HG03025 (cell line): ENCODE measurements at regions not wholly inside any gene's neighbourhood (a gene's known extent, or its start where the extent isn't known, plus 50 kb on each side); places are given as distances from the start of the nearest gene placed in this dataset.
"Not testable (repeated sequence)": the region's sequence is repeated elsewhere in the genome, so short reads cannot be mapped to it uniquely, and the experiment has no call there.

Experiments
- ATAC-seq: cut with Tn5 transposase; IDR thresholded peaks from one replicate; pipeline ENCODE4 v1.9.1; 2021; ENCODE audit warnings: mild to moderate bottlenecking, moderate library complexity; ENCODE audit not compliant: unreplicated experiment, low FRiP score

- peak; percentile 60 for ATAC-seq
Measured at GRCh38 chr2:143936848-143937722, 582.8 kb downstream of the ZEB2 start.

- no peak for ATAC-seq
Measured at GRCh38 chr2:143936538-143936847, 583.4 kb downstream of the ZEB2 start.

DNA sequence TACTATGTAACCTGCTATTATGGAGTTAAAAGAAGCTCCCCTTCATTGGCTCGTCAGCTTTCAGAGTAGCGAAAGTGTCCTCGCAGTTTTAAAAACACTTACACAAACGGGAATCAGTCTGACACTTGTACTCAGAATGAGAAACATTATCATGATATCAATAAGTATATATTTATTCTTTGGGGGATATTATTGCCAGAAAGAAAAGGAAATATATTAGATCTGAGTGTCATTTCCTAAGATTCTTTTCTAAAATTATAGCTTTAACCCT lies 584.5 kb downstream of the ZEB2 start:
- ATAC-seq, result no peak

GRCh38 chr2:143934626-143935481 lies 585.1 kb downstream of the ZEB2 start:
- ATAC-seq, result no peak

DNA sequence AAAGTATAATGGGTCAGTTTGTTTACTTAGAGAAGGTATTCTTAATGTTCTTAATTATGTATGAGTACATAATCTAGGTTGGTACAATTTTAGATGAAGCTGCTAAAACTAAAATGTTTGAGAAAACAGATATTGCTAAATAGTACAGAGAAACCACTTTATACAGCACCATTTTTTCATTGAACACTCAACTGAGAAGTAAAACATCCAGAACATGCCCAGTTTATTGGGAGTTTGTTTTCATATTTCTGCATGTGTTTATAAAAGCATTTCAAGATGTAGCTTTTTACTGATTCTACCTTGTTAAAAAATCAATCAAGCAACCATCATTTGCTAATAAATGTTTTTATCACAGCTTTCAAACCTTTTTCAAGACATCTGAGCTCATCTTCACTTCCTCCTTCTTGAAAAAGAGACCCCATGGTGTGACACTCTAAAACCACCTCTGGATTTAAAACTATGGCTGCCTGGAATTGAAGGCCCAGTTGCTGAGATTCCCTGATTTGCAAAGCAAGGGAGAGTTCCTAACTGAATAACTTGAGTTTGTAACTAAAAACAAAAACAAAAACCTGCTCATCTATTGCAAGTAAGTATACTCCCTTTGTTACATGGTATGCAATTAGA lies 585.9 kb downstream of the ZEB2 start:
- ATAC-seq, result no peak

DNA sequence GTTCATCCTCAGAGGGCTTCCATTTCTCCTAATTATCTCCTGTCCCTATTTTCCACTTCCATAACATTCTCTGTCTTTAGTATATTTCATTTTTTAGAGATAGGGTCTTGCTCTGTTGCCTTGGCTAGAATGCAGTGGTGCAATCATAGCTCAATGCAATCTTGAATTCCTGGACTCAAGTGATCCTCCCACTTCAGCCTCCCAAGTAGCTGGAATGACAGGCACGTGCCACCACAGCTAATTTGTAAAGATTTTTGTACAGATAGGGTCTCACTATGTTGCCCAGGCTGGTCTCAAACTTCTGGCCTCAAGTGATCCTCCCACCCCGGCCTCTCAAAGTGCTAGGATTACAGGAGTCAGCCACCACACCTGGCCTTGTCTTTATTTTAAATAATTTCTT lies 589.0 kb downstream of the ZEB2 start:
- ATAC-seq, result no peak

- no peak for ATAC-seq
Measured at GRCh38 chr2:143928613-143929012, 591.3 kb downstream of the ZEB2 start.

DNA sequence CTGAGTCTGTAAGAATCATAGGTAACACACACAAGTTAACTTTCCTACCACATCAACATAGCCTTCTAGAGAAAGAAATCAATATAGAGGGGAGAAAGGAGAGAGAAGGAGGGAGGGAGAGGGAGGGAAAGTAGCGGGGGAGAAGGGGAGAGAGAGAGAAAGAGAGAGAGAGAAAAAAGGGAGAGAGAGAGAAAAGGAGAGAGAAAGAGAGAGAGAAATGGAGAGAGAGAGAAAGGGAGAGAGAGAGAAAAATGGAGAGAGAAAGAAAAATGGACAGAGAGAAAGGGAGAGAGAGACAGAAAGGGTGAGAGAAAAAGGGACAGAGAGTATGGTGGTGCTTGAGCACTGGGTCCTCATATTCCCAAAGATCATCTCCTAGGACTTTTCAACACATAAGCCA lies 591.7 kb downstream of the ZEB2 start:
- no peak for ATAC-seq

- no peak for ATAC-seq
Measured at GRCh38 chr2:143926736-143927135, 593.2 kb downstream of the ZEB2 start.

- not testable (repeated sequence) for ATAC-seq
Measured at GRCh38 chr2:143922261-143922830, 597.6 kb downstream of the ZEB2 start.

DNA sequence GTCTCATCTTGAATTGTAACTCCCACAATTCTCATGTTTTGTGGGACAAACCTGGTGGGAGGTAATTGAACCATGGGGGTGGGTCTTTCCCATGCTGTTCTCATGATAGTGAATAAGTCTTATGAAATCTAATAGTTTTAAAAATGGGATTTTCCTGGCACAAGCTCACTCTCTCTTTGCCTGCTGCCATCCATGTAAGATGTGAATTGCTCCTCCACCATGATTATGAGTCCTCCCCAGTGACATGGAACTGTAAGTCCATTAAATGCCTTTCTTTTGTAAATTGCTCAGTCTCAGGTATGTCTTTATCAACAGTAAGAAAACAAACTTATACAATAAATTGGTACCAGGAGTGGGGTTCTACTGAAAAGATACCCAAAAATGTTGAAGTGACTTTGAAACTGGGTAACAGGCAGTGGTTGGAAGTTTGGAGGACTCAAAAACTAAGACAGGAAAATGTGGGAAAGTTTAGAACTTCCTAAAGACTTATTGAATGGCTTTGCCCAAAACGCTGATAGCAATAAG lies 601.4 kb downstream of the ZEB2 start:
- ATAC-seq, result no peak

- ATAC-seq, result no peak
Measured at GRCh38 chr2:143916781-143917180, 603.1 kb downstream of the ZEB2 start.

DNA sequence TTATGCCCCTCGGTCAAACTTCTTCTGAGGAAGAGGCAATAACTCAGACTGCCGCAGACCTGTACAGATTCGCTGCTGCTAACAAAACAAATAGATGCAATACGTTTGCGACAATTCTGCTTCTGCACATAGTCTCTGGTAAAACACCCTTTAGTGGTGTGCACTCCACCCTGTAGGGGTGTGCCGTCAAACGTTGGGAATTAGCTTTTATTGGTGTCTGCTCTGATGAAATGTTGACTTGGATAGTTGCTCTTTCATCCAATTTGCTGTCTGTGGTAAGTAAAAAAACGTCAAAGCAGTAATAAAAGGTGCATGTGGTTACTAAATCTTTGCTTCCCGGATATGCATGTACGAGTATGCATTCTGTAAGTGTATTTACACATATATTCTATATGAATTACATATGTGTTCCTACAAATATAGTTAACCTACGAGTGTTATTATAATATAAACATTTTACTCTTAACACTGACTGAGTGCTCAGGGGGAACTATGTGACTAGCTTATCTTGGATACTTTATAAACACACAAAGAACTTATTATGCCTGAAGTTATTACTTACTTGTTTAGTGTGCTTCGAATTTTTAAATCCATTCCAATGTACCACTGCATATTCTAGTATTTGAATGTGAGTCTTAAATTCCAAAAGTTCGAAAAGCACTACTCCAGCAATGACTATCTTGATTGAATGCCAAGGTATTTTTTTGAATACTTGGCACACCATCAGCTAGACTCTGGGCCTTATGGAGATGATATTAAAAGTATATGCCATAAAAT lies 610.2 kb downstream of the ZEB2 start:
- ATAC-seq, result no peak

GRCh38 chr2:143908843-143909242 lies 611.1 kb downstream of the ZEB2 start:
- no peak for ATAC-seq

GRCh38 chr2:143907801-143908200 lies 612.1 kb downstream of the ZEB2 start:
- no peak for ATAC-seq

GRCh38 chr2:143906850-143907249 lies 613.1 kb downstream of the ZEB2 start:
- no peak for ATAC-seq

DNA sequence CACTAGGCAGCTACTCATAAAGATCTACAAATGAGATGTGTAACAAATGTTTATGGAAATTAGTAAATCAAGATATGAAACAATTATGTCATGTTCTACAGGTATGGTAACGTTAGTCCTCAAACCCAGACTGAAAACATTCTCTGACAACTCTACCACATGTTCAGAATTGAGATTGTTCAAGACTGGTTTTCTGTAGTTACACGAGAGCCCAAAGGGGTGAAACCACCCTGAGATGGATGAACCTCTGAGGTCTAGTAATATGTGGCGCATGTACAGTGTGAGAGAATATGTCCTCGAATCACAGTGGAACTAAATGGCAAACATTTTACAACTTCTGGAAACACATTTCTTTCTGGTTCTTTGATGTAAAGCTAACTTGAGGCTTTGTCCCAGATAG lies 614.3 kb downstream of the ZEB2 start:
- ATAC-seq, result no peak

GRCh38 chr2:143903172-143903856 lies 616.6 kb downstream of the ZEB2 start:
- no peak for ATAC-seq

GRCh38 chr2:143901185-143901842 lies 618.6 kb downstream of the ZEB2 start:
- ATAC-seq, result no peak
